ENCODE measurements at regions not wholly inside any gene's neighbourhood (a gene's known extent, or its start where the extent isn't known, plus 50 kb on each side); places are given as distances from the start of the nearest gene placed in this dataset.

DNA sequence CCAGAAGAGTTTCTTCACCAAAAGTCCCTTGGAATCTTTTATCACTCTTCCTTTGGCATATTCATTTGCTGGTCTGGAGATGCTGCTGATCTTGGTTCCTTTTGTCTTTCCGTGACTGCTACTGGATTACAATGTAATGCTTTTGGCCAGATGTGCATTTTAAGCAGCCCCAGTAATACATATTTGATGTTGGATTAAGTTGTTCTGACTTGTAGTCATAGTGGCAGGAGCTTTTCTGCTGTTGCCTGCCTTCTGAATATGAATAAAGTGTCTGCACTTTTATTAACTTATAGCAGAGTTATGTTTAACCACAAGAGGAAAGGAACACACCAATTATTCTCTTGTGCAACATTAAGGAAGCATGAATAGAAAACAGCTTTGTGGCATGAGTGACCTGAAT, 360.0 kb upstream of the DDI1 start:
- TF ChIP-seq BHLHE40 (IDR thresholded peaks at IDR 0.05; ENCODE audit: borderline replicate concordance in 1 of 2, low read depth in 2 of 2, low read length in 1 of 2), result no peak
- Histone ChIP-seq H3K9me3 (replicated peaks; ENCODE audit: control insufficient read depth, insufficient read depth, low read length) (no peaks in the 10 kb centered on the region), H3K4me2 (ENCODE audit: control insufficient read depth, insufficient read depth) (no peak overlapping the region), H3K4me1 (ENCODE audit: control insufficient read depth, insufficient read depth, low read length) (no peaks in the 10 kb centered on the region), H3K36me3 (ENCODE audit: control insufficient read depth in 2 of 2, insufficient read depth in 2 of 2, low read length in 1 of 2) (no peaks in the 10 kb centered on the region), H3K4me3 (no peak overlapping the region), H3K27me3 (replicated peaks in 1 of 2; ENCODE audit: control insufficient read depth in 2 of 2, insufficient read depth in 2 of 2, low read length in 1 of 2) (no peaks in the 10 kb centered on the region), H3K79me2 (ENCODE audit: control insufficient read depth, insufficient read depth, low read length) (no peaks in the 10 kb centered on the region), H4K20me1 (ENCODE audit: control insufficient read depth, insufficient read depth) (no peaks in the 10 kb centered on the region), H3K9ac (ENCODE audit: control insufficient read depth, insufficient read depth, low read length) (no peak overlapping the region), H2AFZ (ENCODE audit: control insufficient read depth, low read depth, low read length) (no peak overlapping the region), H3K27ac (ENCODE audit: control insufficient read depth, insufficient read depth) (no peak overlapping the region)
- intact Hi-C loops (cut with micrococcal nuclease; ENCODE audit: unreplicated experiment), result no loop called here
- ATAC-seq, result no peak
- WGBS (ENCODE audit: insufficient coverage, insufficient replicate concordance, low lambda C conversion rate, missing lambda C conversion rate), result 0% methylated on average over 1 of the region's 1 CpG
- ChIA-PET POLR2A (no interaction called here), RAD21 (ENCODE audit: unreplicated experiment) (no interaction called here), SMC1A (ENCODE audit: uncharacterized antibody, unreplicated experiment) (no interaction called here), CTCF (interaction anchor here (0.9 kb wide), 1 partner anchor 196 kb away, joined by 3 read pairs; no protein-coding TSS in a partner anchor)
- in situ Hi-C loops (cut with MboI), result no loop called here
- FAIRE-seq, result no peak
- DNase-seq (ENCODE audit: low read depth, low spot score), result no peak
- BruUV-seq (replicated peaks), result no TSS peak

GRCh38 chr11:103680826-103681225, 355.6 kb upstream of the DDI1 start:
- Histone ChIP-seq H3K9me3 (replicated peaks; ENCODE audit: control insufficient read depth, insufficient read depth, low read length) (no peaks in the 10 kb centered on the region), H3K27ac (ENCODE audit: control insufficient read depth, insufficient read depth) (no peak overlapping the region), H3K4me1 (ENCODE audit: control insufficient read depth, insufficient read depth, low read length) (no peaks in the 10 kb centered on the region), H3K9ac (ENCODE audit: control insufficient read depth, insufficient read depth, low read length) (no peak overlapping the region), H2AFZ (ENCODE audit: control insufficient read depth, low read depth, low read length) (no peak overlapping the region), H3K4me3 (no peak overlapping the region), H4K20me1 (ENCODE audit: control insufficient read depth, insufficient read depth) (no peaks in the 10 kb centered on the region), H3K4me2 (ENCODE audit: control insufficient read depth, insufficient read depth) (no peak overlapping the region), H3K79me2 (ENCODE audit: control insufficient read depth, insufficient read depth, low read length) (no peaks in the 10 kb centered on the region), H3K36me3 (ENCODE audit: control insufficient read depth in 2 of 2, insufficient read depth in 2 of 2, low read length in 1 of 2) (no peaks in the 10 kb centered on the region), H3K27me3 (replicated peaks in 1 of 2; ENCODE audit: control insufficient read depth in 2 of 2, insufficient read depth in 2 of 2, low read length in 1 of 2) (peaks cover 0 to 2% of the 10 kb centered on the region in 2 experiments; a peak in 1 of 4 replicates)
- ATAC-seq, result no peak
- ChIA-PET RAD21 (ENCODE audit: unreplicated experiment) (no interaction called here), CTCF (interaction anchor here (1.1 to 3.2 kb wide), 7 partner anchors 9 to 652 kb away, joined by 3 to 22 read pairs (median 4); no protein-coding TSS in a partner anchor), SMC1A (ENCODE audit: uncharacterized antibody, unreplicated experiment) (interaction anchor here (2.3 kb wide), 1 partner anchor 12 kb away, joined by 16 read pairs; no protein-coding TSS in a partner anchor), POLR2A (no interaction called here)
- no peak for FAIRE-seq
- no peak for TF ChIP-seq NR2F1 (conservative IDR thresholded peaks at IDR 0.05)
- TF ChIP-seq IRF3 (IDR thresholded peaks at IDR 0.05), result no peak
- TF ChIP-seq REST (IDR thresholded peaks at IDR 0.05; ENCODE audit: low read depth, low read length), result no peak
- no peak for TF ChIP-seq WRNIP1 (IDR thresholded peaks at IDR 0.05; ENCODE audit: borderline replicate concordance, low read depth, low read length)
- no peak for TF ChIP-seq CBX3 (IDR thresholded peaks at IDR 0.05; ENCODE audit: borderline replicate concordance, low read depth)
- no peak for TF ChIP-seq ETV6 (conservative IDR thresholded peaks at IDR 0.05 in 1 of 2, IDR thresholded peaks at IDR 0.05 in 1 of 2; ENCODE audit: borderline replicate concordance in 1 of 2, low read depth in 1 of 2)
- no peak for TF ChIP-seq TCF3 (IDR thresholded peaks at IDR 0.05; ENCODE audit: borderline replicate concordance, insufficient read depth, low read depth, low read length)
- TF ChIP-seq POLR2A (IDR thresholded peaks at IDR 0.05; ENCODE audit: low read depth, low read length), result no peak
- no peak for TF ChIP-seq BCL3 (IDR thresholded peaks at IDR 0.05; ENCODE audit: borderline replicate concordance, insufficient read depth, low read depth, low read length, poor library complexity, severe bottlenecking)
- no peak for DNase-seq (ENCODE audit: low read depth, low spot score)
- WGBS (ENCODE audit: insufficient coverage, insufficient replicate concordance, low lambda C conversion rate, missing lambda C conversion rate), result 0% methylated on average over 1 of the region's 1 CpG
- in situ Hi-C loops (cut with MboI) (loop anchor here (5.0 kb wide), 1 partner anchor 471 kb away; no protein-coding TSS in a partner anchor), intact Hi-C loops (cut with micrococcal nuclease; ENCODE audit: unreplicated experiment) (no loop called here)
- BruUV-seq (replicated peaks), result no TSS peak

Data from GM12878 (cell line).